Hepatocyte (in vitro differentiated cells): ENCODE measurements at regions not wholly inside any gene's neighbourhood (a gene's known extent, or its start where the extent isn't known, plus 50 kb on each side); places are given as distances from the start of the nearest gene placed in this dataset.

Source experiments
- DNase-seq: peaks from one replicate; pipeline ENCODE4 v3.0.0-alpha.2; 2016; ENCODE audit warnings: low spot score
- H2AFZ ChIP-seq: fragments of 200-600 bp; sonication (generic); 2 replicates; pipeline ENCODE4 v1.6.0; 2016; ENCODE audit warnings: antibody characterized with exemption, mild to moderate bottlenecking
- H3K27ac ChIP-seq: fragments of 200-600 bp; sonication (generic); 2 replicates; pipeline ENCODE4 v1.5.1; 2016; ENCODE audit warnings: mild to moderate bottlenecking
- H3K27me3 ChIP-seq: fragments of 200-600 bp; sonication (generic); 2 replicates; pipeline ENCODE4 v1.6.1; 2016
- H3K36me3 ChIP-seq: fragments of 200-600 bp; sonication (generic); replicated peaks from 2 replicates; pipeline ENCODE4 v1.5.1; 2016; ENCODE audit warnings: low read depth; ENCODE audit not compliant: insufficient read depth
- H3K4me1 ChIP-seq: fragments of 200-600 bp; sonication (generic); 2 replicates; pipeline ENCODE4 v1.5.1; 2016; ENCODE audit warnings: mild to moderate bottlenecking, moderate library complexity; ENCODE audit not compliant: insufficient read depth
- H3K4me2 ChIP-seq: fragments of 200-600 bp; sonication (generic); 2 replicates; pipeline ENCODE4 v1.6.0; 2016
- H3K4me3 ChIP-seq: fragments of 200-600 bp; sonication (generic); 2 replicates; pipeline ENCODE4 v1.5.1; 2016; ENCODE audit warnings: mild to moderate bottlenecking
- H3K79me2 ChIP-seq: fragments of 200-600 bp; sonication (generic); 2 replicates; pipeline ENCODE4 v1.6.0; 2017; ENCODE audit warnings: mild to moderate bottlenecking
- H3K9me2 ChIP-seq: fragments of 200-600 bp; sonication (generic); replicated peaks from 2 replicates; pipeline ENCODE4 v1.6.0; 2017; ENCODE audit warnings: mild to moderate bottlenecking; ENCODE audit not compliant: insufficient read depth
- H3K9me3 ChIP-seq: fragments of 200-600 bp; sonication (generic); 2 replicates; pipeline ENCODE4 v1.5.1; 2016; ENCODE audit warnings: low read depth, mild to moderate bottlenecking
- H4K20me1 ChIP-seq: fragments of 200-600 bp; sonication (generic); 2 replicates; pipeline ENCODE4 v1.6.0; 2016; ENCODE audit warnings: mild to moderate bottlenecking; ENCODE audit not compliant: insufficient read depth, poor library complexity, severe bottlenecking
- CTCF ChIP-seq: fragments of 200-600 bp; sonication (generic); IDR thresholded peaks from 2 replicates; pipeline ENCODE4 v1.5.1; 2016; ENCODE audit warnings: antibody characterized with exemption, mild to moderate bottlenecking; ENCODE audit not compliant: poor library complexity
- EZH2 ChIP-seq: fragments of 200-600 bp; sonication (generic); IDR thresholded peaks from 2 replicates; pipeline ENCODE4 v1.6.1; 2016; ENCODE audit warnings: antibody characterized with exemption, mild to moderate bottlenecking, borderline replicate concordance
- EZH2phosphoT487 ChIP-seq: fragments of 200-600 bp; sonication (generic); IDR thresholded peaks from one replicate; pipeline ENCODE4 v1.6.1; 2018; ENCODE audit warnings: antibody characterized with exemption, mild to moderate bottlenecking, low read depth, moderate library complexity; ENCODE audit not compliant: unreplicated experiment, severe bottlenecking
- WGBS: methylation state at CpG from one replicate; pipeline ENCODE4 v1.1.6; 2016; ENCODE audit warnings: low lambda C conversion rate; ENCODE audit errors: missing lambda C conversion rate; 5-methylcytosine and 5-hydroxymethylcytosine counted together

GRCh38 chr6:145498425-145498824 is 236.9 kb downstream of the EPM2A start:
- H3K27ac ChIP-seq: no peak overlapping the region
- 82% methylated on average over 4 of the region's 4 CpGs for WGBS
- H3K4me3 ChIP-seq: no peak overlapping the region
- H3K4me1 ChIP-seq: no peaks in the 10 kb centered on the region
- H3K4me2 ChIP-seq: no peak overlapping the region
- no peaks in the 10 kb centered on the region for H3K36me3 ChIP-seq
- no peaks in the 10 kb centered on the region for H3K9me2 ChIP-seq
- H3K27me3 ChIP-seq: no peaks in the 10 kb centered on the region
- no peak for DNase-seq
- no peaks in the 10 kb centered on the region for H3K9me3 ChIP-seq
- no peak overlapping the region for H2AFZ ChIP-seq
- H4K20me1 ChIP-seq: no peaks in the 10 kb centered on the region
- no peak for TF ChIP-seq EZH2phosphoT487
- no peak for TF ChIP-seq EZH2
- no peaks in the 10 kb centered on the region for H3K79me2 ChIP-seq

- no peaks in the 10 kb centered on the region for H3K27me3 ChIP-seq
- H3K4me3 ChIP-seq: no peak overlapping the region
- H2AFZ ChIP-seq: no peak overlapping the region
- H3K27ac ChIP-seq: no peak overlapping the region
- no peaks in the 10 kb centered on the region for H3K9me3 ChIP-seq
- no peaks in the 10 kb centered on the region for H3K79me2 ChIP-seq
- WGBS: 42% methylated on average over 1 of the region's 1 CpG
- H3K4me2 ChIP-seq: no peak overlapping the region
- no peak for TF ChIP-seq EZH2
- no peak for TF ChIP-seq EZH2phosphoT487
- no peak for TF ChIP-seq CTCF
- H3K4me1 ChIP-seq: no peaks in the 10 kb centered on the region
- DNase-seq: peak; percentile 48
- no peaks in the 10 kb centered on the region for H3K36me3 ChIP-seq
- no peaks in the 10 kb centered on the region for H4K20me1 ChIP-seq
- no peaks in the 10 kb centered on the region for H3K9me2 ChIP-seq
Measured at GRCh38 chr6:145502416-145502815, 232.9 kb downstream of the EPM2A start.

- TF ChIP-seq EZH2: no peak
- TF ChIP-seq EZH2phosphoT487: no peak
- no peak for TF ChIP-seq CTCF
- H3K4me3 ChIP-seq: no peak overlapping the region
- no peaks in the 10 kb centered on the region for H3K4me1 ChIP-seq
- H4K20me1 ChIP-seq: no peaks in the 10 kb centered on the region
- H3K9me2 ChIP-seq: no peaks in the 10 kb centered on the region
- no peaks in the 10 kb centered on the region for H3K27me3 ChIP-seq
- no peak overlapping the region for H3K4me2 ChIP-seq
- H3K36me3 ChIP-seq: no peaks in the 10 kb centered on the region
- H3K27ac ChIP-seq: no peak overlapping the region
- no peak for DNase-seq
- no peaks in the 10 kb centered on the region for H3K9me3 ChIP-seq
- H2AFZ ChIP-seq: no peak overlapping the region
- WGBS: 60% methylated on average over 2 of the region's 2 CpGs
- H3K79me2 ChIP-seq: no peaks in the 10 kb centered on the region
Measured at GRCh38 chr6:145506136-145506535, 229.2 kb downstream of the EPM2A start.

GRCh38 chr6:145506565-145506964 is 228.8 kb downstream of the EPM2A start:
- DNase-seq: peak; percentile 25
- H3K27me3 ChIP-seq: no peaks in the 10 kb centered on the region

More at GRCh38 chr6:145506565-145506964, 228.8 kb downstream of the EPM2A start:
- Histone ChIP-seq H3K36me3 (no peaks in the 10 kb centered on the region), H3K9me3 (no peaks in the 10 kb centered on the region), H4K20me1 (no peaks in the 10 kb centered on the region), H3K9me2 (no peaks in the 10 kb centered on the region), H3K4me3 (no peak overlapping the region), H2AFZ (no peak overlapping the region), H3K27ac (no peak overlapping the region), H3K4me1 (no peaks in the 10 kb centered on the region), H3K4me2 (no peak overlapping the region), H3K79me2 (no peaks in the 10 kb centered on the region)
- 84% methylated on average over 1 of the region's 1 CpG for WGBS
- TF ChIP-seq EZH2 (no peak), CTCF (no peak), EZH2phosphoT487 (no peak)
